Body of pancreas (tissue), 4 donors: ENCODE measurements at regions not wholly inside any gene's neighbourhood (a gene's known extent, or its start where the extent isn't known, plus 50 kb on each side); places are given as distances from the start of the nearest gene placed in this dataset.
A peak's percentile ranks its signal among the peaks of the same experiment; 100 is the strongest.

ENCODE experiments used
- ATAC-seq: fragments of 150-250 bp; one replicate; pipeline ENCODE4 v1.9.1; 2016
- DNase-seq, 4 donors: peaks; one replicate each; pipeline ENCODE4 v3.0.0-alpha.2; 2019
- H3K27ac ChIP-seq, 4 donors: fragments of 200-600 bp; sonication (generic); 1 replicate in 3 of 4; 2 replicates in 1 of 4; pipeline versions ENCODE4 v1.5.1 to v1.6.1; 2016 to 2019; ENCODE audit warnings: mild to moderate bottlenecking in 1 of 4, mixed read lengths in 1 of 4, moderate library complexity in 1 of 4
- H3K27me3 ChIP-seq, 2 donors: fragments of 200-600 bp; sonication (generic); one replicate each; pipeline ENCODE4 v1.6.0; 2016; ENCODE audit warnings: mild to moderate bottlenecking in 1 of 2
- H3K36me3 ChIP-seq, 2 donors: fragments of 200-600 bp; sonication (generic); replicated peaks in 1 of 2; 2 replicates each; pipeline ENCODE4 v1.5.1; 2016; ENCODE audit warnings: low read depth in 2 of 2; ENCODE audit not compliant: insufficient read depth in 1 of 2
- H3K4me1 ChIP-seq: fragments of 200-600 bp; sonication (generic); one replicate; pipeline ENCODE4 v1.6.0; 2016
- H3K4me3 ChIP-seq, 2 donors: fragments of 200-600 bp; sonication (generic); 1 replicate in 1 of 2; 2 replicates in 1 of 2; pipeline ENCODE4 v1.5.1; 2016 to 2019
- H3K9me3 ChIP-seq, 3 donors: fragments of 200-600 bp; sonication (generic); 1 replicate in 2 of 3; 2 replicates in 1 of 3; pipeline ENCODE4 v1.5.1; 2016
- POLR2A ChIP-seq, 3 donors: fragments of 450-650 bp; IDR thresholded peaks; one replicate each; pipeline ENCODE4 v1.6.1; 2016; ENCODE audit warnings: antibody characterized with exemption in 3 of 3, mild to moderate bottlenecking in 2 of 3
- WGBS, 2 donors: methylation state at CpG; one replicate each; pipeline ENCODE4 v1.1.5; 2017; 5-methylcytosine and 5-hydroxymethylcytosine counted together
- intact Hi-C: fragments of 100-400 bp; cut with DNase I; formaldehyde crosslinking; loops from one replicate; pipeline ENCODE4 v1.15.1; 2023
- TF ChIP-seq, protein P1 (sequence below), 7 experiments: fragments of 450-650 bp in 4 of 7; fragments of 200-600 bp in 3 of 7; sonication (generic) in 3 of 7; IDR thresholded peaks; one replicate each; pipeline ENCODE4 v1.5.1; 2016 to 2019; ENCODE audit warnings: antibody characterized with exemption in 7 of 7

DNA sequence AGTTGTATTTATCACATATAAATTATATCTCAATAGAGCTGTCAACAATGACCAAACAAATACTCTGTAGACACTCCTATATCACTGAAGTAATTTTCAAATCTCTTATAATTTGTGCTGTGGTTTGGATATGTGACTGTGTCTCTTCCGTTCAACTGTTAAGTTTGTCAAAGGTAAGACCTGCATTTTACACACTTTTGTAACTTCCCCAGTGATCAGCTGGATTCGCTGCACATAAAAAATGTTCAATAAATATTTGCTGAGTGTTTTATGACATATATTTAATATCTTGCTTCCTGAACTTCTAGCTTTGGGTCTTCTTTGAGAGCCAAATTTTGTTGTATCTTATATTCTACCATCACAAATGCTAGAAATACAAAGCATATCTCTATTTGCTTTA lies 57.3 kb upstream of the ROCK1 start:
- no peak for ATAC-seq
- intact Hi-C loops, result no loop called here
- H3K9me3 ChIP-seq, result no peaks in the 10 kb centered on the region
- TF ChIP-seq, protein P1, sequence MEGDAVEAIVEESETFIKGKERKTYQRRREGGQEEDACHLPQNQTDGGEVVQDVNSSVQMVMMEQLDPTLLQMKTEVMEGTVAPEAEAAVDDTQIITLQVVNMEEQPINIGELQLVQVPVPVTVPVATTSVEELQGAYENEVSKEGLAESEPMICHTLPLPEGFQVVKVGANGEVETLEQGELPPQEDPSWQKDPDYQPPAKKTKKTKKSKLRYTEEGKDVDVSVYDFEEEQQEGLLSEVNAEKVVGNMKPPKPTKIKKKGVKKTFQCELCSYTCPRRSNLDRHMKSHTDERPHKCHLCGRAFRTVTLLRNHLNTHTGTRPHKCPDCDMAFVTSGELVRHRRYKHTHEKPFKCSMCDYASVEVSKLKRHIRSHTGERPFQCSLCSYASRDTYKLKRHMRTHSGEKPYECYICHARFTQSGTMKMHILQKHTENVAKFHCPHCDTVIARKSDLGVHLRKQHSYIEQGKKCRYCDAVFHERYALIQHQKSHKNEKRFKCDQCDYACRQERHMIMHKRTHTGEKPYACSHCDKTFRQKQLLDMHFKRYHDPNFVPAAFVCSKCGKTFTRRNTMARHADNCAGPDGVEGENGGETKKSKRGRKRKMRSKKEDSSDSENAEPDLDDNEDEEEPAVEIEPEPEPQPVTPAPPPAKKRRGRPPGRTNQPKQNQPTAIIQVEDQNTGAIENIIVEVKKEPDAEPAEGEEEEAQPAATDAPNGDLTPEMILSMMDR (IDR thresholded peaks at IDR 0.05), result no peak
- no peak for TF ChIP-seq POLR2A (IDR thresholded peaks at IDR 0.05)
- no peak overlapping the region for H3K27ac ChIP-seq
- DNase-seq, result no peak
- 73 to 83% methylated on average over 2 of the region's 2 CpGs for WGBS, 2 donors
- H3K27me3 ChIP-seq, result no peaks in the 10 kb centered on the region
- H3K4me1 ChIP-seq, result no peaks in the 10 kb centered on the region
- no peak overlapping the region for H3K4me3 ChIP-seq
- H3K36me3 ChIP-seq, result no peaks in the 10 kb centered on the region

DNA sequence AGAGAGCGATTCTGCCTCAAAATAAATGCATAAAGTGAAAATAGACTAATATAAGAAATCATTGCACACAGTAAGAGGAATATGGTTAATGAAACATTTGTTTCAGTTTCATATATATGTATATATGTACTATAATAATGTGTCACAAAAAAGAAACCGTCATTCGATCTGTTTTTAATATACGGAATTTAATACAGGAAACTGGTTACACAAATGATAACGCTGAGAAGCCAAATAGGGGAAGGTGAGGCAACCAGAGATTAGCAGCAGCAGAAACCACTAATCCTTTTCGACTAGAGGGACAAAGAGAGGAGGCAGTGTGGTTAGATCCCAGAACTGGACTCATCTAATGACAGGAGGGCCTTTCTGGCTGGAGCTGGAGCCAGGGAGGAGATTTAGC lies 64.2 kb upstream of the GREB1L start:
- DNase-seq, result no peak
- WGBS, 2 donors, result 65 to 78% methylated on average over 6 of the region's 6 CpGs
- ATAC-seq, result no peak
- Histone ChIP-seq H3K4me3 (no peak overlapping the region), H3K36me3 (no peaks in the 10 kb centered on the region), H3K4me1 (peaks cover 12% of the 10 kb centered on the region), H3K27ac (no peak overlapping the region), H3K27me3 (no peaks in the 10 kb centered on the region), H3K9me3 (no peaks in the 10 kb centered on the region)
- TF ChIP-seq, protein P1 (IDR thresholded peaks at IDR 0.05), result no peak
- no peak for TF ChIP-seq POLR2A (IDR thresholded peaks at IDR 0.05)
- intact Hi-C loops, result no loop called here

DNA sequence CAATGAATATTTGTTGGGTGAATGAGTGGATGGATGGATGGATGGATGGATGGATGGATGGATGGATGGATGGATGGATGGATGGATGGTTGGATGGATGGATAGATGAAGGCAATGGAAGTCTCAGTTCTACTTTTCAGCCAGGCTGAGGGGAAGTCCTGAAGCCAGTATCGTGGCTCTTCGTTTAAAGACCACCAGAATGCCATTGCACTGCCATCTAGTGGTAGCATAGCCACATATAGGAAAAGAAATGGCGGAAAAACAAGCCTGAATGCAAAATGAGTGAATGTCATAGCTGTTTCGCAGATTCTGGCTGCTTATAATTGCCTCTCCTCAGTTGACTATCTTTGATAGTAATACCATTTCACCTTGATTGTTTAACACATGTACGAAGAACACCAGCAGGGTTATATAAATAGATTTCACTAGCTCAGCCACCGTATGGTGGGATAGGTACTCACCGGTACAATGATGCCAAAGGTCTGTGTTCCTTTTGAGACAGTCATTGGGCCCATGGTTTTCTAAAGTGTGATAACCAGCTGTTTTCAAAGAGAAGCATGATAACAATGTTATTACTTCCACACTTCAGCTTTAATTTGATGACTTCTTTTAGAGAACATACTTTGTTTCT lies 62.3 kb upstream of the GREB1L start:
- H3K36me3 ChIP-seq, result no peaks in the 10 kb centered on the region
- intact Hi-C loops, result no loop called here
- peak; percentile 37 to 65 (median 50) for DNase-seq
- H3K9me3 ChIP-seq, result no peaks in the 10 kb centered on the region
- peak; percentile 55 for ATAC-seq
- no peaks in the 10 kb centered on the region for H3K27me3 ChIP-seq
- H3K4me3 ChIP-seq, result no peak overlapping the region
- H3K27ac ChIP-seq, result no peak overlapping the region
- TF ChIP-seq POLR2A (IDR thresholded peaks at IDR 0.05), result no peak
- TF ChIP-seq, protein P1 (IDR thresholded peaks at IDR 0.05), result peak; percentile 48 to 75 (median 63)
- 15 to 17% methylated on average over 7 of the region's 7 CpGs for WGBS, 2 donors
- H3K4me1 ChIP-seq, result peaks cover 12% of the 10 kb centered on the region

DNA sequence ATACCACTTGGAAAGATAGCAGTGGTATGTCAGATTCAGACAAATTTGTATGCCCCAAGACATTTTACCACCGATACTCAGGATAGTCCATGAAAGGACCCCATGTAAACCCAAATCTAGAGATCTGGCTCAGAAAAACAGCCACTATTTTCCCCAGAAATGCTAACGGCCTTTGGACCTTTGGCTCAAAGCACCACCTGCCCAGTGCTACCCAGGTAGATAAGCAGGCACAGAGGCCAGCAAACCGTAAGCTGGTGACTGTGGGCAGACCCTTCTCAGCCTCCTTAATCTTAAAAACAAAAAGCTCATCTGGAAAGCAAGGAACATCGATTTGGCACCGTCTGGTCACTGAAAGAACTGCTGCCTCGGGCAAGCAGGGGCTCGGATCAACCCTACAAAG lies 61.4 kb upstream of the GREB1L start:
- H3K27me3 ChIP-seq, result no peaks in the 10 kb centered on the region
- peaks cover 12% of the 10 kb centered on the region for H3K4me1 ChIP-seq
- ATAC-seq (no peak), DNase-seq (peak in 1 of 4 donors; percentile 22)
- H3K27ac ChIP-seq, result no peak overlapping the region
- H3K9me3 ChIP-seq, result no peaks in the 10 kb centered on the region
- WGBS, 2 donors, result 38 to 41% methylated on average over 7 of the region's 7 CpGs
- no peaks in the 10 kb centered on the region for H3K36me3 ChIP-seq
- intact Hi-C loops, result no loop called here
- no peak overlapping the region for H3K4me3 ChIP-seq
- TF ChIP-seq, protein P1 (IDR thresholded peaks at IDR 0.05), result no peak

DNA sequence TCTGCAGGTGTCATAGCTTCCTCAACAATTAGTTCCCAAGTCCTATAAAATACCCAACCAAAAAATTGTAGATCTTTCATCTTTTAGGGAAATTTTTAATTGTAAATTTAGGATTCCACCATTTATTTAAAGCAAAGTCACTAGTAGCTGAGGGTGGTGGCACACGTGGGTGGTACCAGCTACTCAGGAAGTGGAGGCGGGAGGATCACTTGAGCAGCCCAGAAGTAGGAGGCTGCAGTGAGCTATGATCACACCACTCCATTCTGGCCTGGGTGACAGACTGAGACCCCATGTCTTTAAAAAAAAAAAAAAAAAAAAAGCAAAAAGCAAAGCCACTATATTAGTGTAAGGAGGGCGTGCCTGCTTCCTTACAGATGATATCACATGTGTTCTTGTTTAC lies 60.3 kb upstream of the GREB1L start:
- 78 to 85% methylated on average over 3 of the region's 3 CpGs for WGBS, 2 donors
- DNase-seq (no peak), ATAC-seq (no peak)
- no peak for TF ChIP-seq POLR2A (IDR thresholded peaks at IDR 0.05)
- TF ChIP-seq, protein P1 (IDR thresholded peaks at IDR 0.05), result no peak
- H3K27me3 ChIP-seq, result no peaks in the 10 kb centered on the region
- no peak overlapping the region for H3K27ac ChIP-seq
- no peaks in the 10 kb centered on the region for H3K9me3 ChIP-seq
- no peaks in the 10 kb centered on the region for H3K36me3 ChIP-seq
- no peak overlapping the region for H3K4me3 ChIP-seq
- intact Hi-C loops, result no loop called here
- H3K4me1 ChIP-seq, result peaks cover 12% of the 10 kb centered on the region
